GM12891 (cell line): ENCODE measurements at regions not wholly inside any gene's neighbourhood (a gene's known extent, or its start where the extent isn't known, plus 50 kb on each side); places are given as distances from the start of the nearest gene placed in this dataset.

Experiments used
- POLR2A ChIP-seq: IDR thresholded peaks from 2 replicates; pipeline ENCODE4 v1.6.1; 2011; ENCODE audit warnings: low read depth, low read length, control low read depth
- SPI1 ChIP-seq: IDR thresholded peaks from 2 replicates; pipeline ENCODE4 v1.6.1; 2011; ENCODE audit warnings: low read depth, low read length, control low read depth

DNA sequence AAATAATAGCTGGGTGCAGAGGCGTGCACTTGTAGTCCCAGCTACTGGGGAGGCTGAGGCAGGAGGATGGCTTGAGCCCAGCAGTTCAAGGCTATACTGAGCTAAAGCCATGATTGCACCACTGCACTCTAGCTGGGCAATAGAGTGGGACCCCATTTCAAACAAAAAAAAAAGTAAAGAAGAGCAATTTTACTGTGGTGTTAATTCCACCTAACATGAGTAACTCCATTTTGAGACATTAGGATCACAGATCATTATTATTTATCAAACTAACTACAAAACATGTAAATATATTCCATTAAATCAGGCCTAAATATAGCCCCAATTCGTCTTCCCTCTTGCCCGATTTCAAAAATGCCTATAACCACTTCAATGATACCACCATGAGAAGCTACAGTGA, 104.8 kb upstream of the TRIM24 start:
- TF ChIP-seq POLR2A (no peak), SPI1 (no peak)
